NAMALWA (cell line): ENCODE measurements at regions not wholly inside any gene's neighbourhood (a gene's known extent, or its start where the extent isn't known, plus 50 kb on each side); places are given as distances from the start of the nearest gene placed in this dataset.

Source experiments
- DNase-seq: peaks from one replicate; pipeline ENCODE4 v3.0.0-alpha.2; 2015; ENCODE audit warnings: low spot score

DNA sequence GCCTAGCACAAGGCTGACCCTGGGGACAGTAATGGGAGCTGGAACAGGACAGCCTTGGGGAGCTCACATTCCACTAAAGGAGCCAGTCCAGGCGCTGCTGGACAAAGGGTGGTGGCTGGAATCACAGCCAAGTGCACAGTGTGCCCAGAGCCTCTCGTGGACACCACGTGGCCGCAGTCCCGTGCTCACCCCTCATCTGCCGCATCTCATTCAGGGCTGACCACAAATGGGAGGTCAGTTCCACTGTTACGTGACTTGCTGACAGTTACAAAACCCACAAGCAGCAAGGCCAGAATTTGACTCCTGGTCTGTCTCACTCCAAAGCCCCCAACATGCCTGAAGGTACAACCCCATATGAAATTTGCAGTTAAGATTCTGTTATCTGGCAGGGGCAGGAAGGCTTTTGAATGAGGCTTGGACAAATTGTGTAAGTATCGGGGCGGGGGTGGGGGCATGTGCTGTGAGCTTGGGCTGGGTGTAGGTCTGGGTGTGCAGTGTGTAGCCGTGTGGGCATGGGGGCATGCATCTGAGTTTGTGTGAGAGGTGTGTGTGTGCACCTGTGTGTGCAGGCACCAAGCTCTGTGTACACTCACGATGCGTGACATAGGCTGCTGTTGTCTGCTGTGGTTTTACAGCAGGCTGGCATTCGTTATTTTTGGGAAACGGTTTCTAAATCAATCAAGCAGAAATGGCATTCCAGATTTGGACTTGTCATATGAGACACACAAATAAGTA lies 301.7 kb downstream of the BRD1 start:
- no peak for DNase-seq

DNA sequence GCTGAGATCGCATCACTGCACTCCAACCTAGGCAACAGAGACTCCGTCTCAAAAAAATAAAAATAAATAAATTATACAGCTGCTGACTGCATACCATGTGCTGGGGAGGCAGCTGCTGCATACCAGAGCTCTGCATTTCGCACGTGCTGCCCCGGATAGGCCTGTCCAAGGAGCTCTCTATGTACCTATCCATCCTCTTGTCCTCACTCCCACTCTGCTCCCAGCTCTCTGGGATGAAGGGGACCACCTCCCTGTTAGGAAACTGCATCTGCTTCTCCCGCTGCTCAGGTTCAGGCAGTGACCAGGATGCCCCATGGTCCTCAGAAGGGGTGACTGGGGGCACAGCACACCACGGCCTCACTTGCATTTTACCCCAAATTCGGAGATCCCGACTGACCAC lies 302.3 kb downstream of the BRD1 start:
- DNase-seq, result no peak

DNA sequence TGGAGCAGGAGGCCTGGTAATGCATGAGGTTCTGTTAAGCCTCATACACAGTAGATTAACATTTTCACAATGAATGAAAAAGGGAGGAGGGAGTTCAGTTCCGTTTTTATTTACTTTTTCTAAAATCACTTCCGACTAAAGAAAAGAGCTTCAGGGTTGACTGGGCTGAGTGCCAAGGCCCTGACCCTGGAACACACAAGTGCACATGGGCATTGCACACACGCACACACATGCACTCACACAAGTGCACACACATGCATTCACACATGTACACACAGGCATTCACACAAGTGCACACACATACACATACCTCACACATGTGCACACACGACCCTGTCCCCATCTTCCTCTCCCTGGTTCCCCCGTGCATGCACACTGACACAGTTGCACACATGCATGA lies 303.3 kb downstream of the BRD1 start:
- DNase-seq, result no peak

DNA sequence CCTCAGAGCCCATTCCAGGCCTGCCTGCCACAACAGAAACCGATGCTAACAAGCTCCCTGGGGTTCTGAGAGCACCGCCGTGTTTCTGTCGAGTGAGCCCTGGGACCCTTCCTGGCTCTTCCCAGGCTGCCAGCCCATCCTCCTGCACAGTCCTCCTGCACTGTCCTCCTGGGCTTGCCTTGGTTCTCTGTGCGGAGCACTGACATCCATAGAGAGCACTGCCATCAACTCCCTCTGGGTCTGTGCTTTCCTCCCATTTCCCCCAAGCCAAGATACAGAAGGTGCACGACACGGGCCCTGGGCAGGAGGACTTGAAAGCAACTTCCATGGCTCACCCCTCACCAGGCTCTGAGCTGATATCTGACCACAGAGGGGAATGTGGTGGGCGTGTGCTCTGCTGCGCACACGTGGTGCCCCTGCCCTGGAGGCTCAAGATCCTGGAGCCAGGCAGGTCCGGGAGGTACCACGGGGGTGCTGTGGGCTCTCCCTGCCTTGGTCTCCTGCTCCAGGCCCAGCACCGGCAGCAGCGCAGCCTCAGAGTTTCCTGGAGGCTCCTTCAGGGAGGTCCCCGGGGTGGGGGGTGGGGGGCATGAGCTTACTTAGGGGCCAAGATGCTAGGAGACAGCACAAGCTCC lies 304.2 kb downstream of the BRD1 start:
- DNase-seq, result no peak

DNA sequence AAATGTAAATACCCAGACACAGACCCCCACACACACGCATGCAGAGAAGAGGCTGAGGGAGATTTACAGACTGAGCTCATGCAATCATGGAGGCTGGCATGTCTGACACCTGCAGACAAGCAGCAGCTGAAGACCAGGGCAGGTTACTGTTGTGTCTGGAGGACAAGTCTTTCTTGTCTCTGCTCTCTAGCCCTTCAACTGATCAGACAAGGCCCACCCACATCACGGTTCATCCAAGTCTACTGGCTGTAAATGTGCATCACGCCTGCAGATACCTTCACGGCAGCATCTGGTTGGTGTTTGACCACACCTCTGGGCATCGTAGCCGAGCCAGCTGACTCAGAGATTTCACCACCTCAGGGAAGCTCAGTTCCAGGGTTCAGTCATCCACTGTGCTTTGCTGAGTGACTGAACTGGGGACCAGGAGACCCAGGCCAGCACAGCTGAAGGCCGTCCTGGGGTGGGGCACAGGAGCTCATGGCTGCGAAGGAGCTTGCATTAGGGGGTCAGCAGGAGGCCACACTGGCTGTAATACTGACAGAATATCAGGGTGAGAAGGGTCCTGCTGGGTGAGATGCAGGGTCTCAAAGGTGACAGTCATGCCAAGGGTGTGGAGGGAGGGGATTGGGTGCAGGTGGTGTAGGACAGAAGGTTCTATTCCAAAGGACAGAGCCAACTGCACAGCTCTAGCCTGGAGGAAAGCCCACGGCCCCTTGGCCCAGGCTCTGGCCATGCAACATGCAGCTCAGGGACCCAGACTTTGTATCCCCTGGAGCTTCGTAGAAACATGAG lies 304.9 kb downstream of the BRD1 start:
- no peak for DNase-seq

DNA sequence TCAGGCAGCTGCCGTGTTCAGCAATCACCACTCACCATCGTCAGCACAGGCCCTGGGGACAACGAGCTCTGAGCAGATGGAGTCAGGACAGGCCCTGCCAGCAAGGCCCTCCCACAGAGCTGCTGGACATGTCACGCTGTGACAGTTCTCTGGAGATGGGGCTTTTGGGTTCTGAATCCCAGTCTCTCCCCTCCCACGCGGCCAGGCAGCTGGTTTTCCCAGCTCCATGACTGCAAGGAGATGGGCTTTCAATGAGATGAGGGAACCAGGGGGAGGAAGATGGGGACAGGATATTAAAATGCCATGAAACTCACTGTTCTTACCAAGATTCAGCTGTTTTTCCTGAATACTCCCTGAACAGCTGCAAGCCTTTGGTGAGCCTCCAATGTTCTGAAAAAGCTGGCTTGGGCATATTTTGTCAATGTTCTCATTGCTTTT lies 305.9 kb downstream of the BRD1 start:
- DNase-seq, result no peak

DNA sequence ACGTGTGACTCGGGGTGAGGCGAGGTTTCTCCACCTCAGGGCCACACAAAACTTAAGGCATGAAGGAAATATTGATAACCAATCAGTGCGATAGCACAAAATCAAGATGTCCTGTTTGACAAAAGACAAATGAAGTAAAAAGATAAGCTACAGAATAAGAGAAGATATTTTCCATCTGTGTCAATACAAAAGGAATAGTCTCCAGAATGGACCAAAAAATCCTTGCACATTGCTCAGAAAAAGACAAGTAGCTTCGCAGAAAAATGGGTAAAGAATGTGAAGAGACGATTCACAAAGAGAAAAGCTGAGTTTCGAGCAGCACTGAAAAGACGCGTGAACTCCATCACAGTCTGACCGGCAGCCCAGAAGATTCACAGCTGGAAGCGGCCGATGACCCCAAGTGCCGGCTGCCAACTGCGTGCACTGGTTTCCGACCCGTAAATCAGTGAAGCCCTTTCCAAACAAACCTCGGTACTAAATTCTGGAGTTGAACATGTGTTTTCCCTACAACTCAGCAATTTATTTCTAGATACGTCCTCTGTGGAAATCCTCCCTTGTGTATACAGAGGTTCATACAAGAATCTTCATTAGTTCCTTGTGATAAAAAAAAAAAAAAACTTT lies 308.4 kb downstream of the BRD1 start:
- no peak for DNase-seq

DNA sequence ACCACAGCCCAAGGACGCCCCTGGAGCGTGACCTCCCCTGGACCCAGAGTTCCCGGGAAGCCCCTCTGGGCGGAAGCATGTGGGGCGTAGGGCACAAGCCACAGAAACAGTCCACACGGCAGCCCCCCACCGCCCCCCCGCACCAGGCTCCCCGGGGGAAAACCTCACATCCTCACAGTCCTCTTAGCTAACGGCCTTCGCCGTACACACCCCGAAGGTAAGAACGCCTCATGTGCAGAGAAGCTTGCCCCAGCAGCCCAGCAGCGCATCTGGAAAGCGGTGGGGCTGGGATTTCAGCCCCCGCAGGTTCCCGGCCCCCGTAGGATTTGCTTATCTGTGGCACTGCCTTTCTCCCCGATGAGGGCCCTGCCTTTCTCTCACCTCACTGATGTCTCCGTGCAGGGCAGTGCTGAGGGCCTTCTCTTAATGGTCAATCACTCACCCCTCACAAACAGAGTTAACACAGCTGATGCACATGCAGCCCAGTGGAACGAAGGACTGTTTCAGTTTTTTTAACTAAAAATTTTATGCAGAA lies 309.2 kb downstream of the BRD1 start:
- DNase-seq, result no peak

DNA sequence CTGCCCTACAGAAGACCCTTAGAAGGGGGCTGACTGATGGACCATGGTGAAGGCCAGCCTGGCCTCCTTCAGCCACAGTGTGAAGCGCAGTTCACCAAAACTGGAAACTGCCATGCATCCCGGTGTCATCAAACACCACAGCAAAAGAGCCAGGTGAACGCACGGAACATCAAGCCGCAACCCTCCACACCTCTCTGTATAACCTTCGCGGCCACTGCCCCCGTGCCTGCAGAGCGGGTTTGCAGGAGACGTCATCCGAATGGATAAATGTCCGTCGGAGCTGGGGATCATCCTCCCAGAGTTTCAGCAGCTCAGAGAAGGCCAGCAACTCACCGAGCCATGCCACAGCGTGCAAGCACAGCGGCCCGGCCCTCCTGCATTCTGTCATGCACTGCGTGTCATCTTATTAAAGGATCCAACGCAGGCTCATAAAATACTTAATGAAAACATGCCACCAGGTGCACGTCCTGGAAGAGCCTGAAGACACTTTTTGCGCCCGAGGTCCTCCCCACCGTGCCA lies 309.9 kb downstream of the BRD1 start:
- no peak for DNase-seq

DNA sequence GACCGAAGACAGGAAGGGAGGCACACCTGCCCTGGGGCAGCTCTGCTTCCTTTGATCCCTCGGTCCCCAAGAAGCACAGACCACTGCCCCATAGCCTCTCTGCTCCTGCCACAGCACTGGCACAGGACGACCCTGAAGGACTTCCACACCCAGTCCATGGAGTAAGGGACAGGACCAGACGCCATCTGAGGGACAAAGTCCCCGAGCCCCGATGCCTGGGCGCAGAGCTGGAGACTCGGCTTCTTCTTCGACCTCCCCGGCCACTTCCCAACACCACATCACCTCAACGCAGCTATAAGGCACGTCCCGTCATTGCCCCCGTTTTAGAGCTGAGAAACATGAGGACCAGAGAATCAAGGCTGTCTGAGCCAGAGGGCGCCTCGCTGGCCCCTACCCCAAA lies 310.5 kb downstream of the BRD1 start:
- DNase-seq, result no peak

DNA sequence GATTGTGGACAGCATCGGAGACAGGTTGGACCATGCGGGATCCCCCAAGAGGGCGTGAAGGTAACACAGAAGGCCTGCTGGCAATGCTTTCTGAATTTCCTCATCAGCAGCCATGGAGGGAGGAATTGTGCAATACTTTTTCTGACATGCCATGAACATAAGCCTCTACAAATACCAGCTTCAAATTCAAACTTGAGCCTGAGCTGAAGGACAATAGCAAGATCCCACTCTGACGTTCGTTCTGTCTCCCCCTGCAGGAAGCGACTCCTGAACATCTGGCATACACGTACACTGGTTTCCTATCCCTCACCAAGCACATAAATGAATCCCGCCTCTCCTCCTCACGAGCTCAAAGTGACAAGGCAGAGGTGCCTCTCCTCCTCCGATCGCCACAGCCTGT lies 312.2 kb downstream of the BRD1 start:
- peak; percentile 33 for DNase-seq

DNA sequence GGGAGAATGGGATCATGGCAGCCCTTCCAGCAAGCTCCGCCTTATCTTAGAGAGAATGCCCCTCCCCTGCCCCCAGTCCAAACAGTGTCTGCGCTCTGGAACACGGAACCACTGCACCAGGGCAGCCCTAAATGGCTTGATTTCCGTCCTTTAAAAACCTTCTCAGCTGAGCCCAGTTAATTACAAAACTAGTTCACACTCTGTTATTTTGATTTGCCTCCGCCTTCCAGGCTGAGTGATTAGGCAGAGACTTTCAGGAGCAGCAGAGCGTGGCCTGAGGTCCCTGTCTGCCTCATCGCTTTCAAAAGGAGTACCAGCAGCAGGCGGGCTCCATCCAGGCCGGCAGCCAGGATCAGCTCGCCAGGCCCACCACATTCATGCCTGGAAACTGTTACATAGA lies 313.0 kb downstream of the BRD1 start:
- no peak for DNase-seq

DNA sequence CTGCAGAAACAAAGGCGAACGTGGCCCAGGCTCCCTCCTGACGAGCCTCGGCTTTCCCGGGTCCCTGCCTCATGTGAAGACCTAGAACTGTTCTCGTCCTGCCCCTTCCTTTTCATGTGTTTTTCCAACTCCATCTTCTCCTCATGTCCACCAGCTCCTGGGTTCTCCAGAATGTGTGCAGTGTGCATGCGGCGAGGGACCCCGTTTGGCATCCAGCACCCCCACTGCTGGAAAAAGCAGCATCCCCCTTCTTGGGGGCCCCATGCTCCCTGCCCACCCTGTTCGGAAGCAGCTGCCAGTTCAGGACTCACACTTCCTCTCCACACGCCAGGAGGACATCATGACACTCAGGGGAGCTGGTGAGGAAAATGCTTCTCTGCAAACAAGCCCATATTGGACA lies 313.5 kb downstream of the BRD1 start:
- DNase-seq, result no peak

DNA sequence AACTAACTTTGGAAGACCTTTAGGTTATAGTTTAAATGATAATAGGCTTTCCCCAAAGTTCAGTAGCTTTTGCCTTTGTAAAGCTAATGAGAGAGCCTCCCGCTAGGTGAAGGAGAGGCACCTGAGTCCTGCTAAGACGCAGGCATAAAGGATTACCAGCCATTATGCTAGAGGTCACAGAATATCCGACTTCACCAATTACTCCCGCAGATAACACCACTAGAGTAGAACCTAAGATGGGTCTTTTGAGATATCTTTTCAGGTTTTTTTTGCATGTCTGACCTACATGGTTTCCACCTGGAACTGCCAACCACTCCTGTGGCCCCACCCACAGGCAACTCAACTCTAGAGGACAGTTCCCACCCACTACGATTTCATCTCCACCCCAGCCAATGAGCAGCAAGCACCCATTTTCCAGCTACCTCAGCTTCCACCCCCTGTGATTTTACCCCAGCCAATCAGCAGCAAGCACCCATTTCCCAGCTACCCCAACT lies 314.3 kb downstream of the BRD1 start:
- no peak for DNase-seq

DNA sequence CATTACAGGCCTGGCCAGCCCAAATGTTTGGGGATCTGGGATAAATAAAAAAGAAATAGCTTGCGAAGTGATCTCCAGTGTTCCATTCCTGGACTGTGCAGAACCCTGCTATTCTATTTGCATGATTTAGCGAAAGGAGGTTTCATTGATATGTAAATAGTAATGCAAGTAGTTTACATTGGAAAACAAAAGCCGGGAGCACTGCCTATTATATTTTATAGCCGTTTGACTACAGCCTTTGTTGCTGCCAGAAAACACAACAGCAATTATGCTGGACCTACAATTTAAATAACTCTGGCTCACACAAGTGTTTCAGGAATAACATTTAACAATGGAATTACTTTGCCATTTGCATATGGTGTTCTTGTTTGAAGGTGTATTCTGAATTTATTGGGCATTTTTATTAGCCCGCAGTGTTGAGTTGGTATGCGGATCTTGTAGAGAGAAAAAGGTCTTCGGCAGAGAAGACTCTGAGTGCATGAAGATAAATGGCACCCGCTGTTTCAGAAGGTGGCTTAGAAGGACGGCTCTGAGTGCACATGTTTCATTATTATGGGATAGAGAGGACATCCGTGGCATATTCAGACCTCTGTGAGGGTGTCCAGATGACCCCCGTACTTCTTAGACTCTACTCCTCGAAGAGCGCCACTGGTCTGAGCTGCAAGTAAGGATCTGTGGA lies 315.0 kb downstream of the BRD1 start:
- DNase-seq, result no peak

DNA sequence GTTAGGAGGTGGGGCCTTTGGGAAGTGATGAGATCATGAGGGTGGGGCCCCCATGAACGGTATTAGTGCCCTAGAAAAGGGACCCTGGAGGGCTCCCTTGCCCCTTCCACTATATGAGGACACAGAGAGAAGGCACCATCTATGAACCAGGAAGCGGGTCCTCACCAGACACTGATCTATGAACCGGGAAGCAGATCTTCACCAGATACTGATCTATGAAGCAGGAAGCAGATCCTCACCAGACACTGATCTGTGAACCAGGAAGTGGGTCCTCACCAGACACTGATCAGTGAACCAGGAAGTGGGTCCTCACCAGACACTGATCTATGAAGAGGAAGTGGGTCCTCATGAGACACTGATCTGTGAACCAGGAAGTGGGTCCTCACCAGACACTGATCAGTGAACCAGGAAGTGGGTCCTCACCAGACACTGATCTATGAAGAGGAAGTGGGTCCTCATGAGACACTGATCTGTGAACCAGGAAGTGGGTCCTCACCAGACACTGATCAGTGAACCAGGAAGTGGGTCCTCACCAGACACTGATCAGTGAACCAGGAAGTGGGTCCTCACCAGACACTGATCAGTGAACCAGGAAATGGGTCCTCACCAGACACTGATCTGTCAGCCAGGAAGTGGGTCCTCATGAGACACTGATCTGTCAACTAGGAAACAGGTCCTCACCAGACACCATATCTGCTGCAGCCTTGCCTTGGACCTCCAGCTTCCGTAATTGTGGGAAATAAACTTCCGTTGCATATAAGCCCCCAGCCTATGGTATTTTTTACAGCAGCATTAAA lies 316.1 kb downstream of the BRD1 start:
- peak; percentile 47 for DNase-seq

DNA sequence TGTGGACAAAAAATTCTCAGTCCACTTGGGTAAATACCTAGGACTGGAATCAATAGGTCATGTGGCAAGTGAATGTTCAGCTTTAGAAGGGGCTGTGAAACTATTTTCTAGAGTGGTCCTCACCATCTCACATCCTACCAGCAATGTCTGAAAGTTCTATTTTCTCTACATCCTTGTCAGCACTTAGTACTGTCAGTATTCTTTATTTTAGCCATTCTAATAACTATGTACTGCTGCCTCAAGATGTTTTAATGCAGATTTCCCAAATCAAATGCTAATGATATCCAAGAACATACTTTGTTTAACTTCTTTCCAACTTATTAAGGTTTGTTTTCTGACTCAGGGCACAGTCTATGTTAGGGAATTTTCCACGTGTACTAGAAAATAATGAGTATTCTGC lies 317.0 kb downstream of the BRD1 start:
- no peak for DNase-seq

DNA sequence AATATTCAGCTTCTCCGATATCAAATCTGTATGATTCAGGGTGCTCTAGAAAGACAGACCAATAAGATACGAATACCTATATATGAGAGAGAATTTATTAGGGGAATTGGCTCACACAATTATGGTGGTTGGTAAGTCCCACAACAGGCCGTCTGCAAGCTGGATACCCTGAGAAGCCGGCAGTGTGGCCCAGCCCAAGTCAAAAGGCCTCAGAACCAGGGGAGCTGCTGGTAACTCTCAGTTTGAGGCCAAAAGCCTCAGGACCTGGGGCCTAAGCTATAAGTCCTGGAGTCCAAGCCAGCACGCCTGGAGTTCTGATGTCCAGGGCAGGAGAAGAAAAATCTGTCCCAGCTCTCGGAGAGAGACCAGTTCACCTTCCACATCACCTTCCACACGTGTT lies 318.7 kb downstream of the BRD1 start:
- no peak for DNase-seq

DNA sequence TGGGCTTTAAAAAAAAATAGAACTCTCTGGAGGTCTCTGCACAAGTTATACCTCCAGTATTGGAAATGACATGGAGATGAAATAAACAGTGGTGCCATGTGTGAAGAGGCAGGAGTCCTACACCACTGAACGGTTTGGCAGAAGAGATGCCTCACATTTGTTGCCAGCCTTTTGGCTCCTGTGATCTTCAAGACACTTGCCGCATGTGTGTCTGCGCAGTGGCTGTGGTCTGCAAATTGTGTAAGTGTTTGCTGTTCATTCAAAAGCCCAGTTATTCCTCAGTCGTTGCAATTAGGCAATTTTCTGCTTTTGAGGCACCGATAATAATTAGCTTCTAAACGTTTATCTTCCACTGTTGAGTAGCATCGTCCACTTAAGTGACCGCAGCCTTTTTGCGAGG lies 319.1 kb downstream of the BRD1 start:
- no peak for DNase-seq

DNA sequence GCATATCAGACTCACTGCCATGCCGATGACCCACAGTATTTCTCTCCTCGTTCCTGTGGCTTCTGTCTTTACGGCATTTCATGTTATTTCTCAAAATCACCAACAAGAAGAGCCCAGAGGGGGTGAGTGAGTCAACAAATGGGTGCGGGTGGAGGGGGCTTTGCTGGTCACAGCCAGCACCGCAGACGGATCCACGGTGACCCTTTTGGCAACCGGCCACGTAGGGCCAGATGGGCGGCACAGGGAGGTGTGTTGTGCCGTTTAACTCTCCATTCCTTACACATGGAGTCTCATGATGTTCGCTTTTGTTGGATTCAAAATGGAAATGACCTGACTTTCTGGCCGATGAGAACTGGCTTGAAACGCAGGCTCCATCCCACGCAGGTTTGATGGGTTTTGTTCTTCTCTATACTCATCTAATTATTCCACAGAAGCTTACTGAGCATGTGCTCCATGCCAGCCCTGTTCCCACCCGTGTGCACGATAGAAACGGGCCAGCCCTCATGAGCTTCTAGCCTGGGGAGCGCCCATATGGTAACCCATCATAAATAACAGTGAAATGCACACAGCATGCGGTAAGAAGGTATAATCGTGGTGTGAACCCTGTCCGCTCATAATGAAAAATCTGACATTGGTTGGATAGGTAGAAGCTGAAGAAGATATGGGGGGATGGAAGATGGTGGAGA lies 319.9 kb downstream of the BRD1 start:
- DNase-seq, result no peak
